ENCODE measurements at regions not wholly inside any gene's neighbourhood (a gene's known extent, or its start where the extent isn't known, plus 50 kb on each side); places are given as distances from the start of the nearest gene placed in this dataset.

DNA sequence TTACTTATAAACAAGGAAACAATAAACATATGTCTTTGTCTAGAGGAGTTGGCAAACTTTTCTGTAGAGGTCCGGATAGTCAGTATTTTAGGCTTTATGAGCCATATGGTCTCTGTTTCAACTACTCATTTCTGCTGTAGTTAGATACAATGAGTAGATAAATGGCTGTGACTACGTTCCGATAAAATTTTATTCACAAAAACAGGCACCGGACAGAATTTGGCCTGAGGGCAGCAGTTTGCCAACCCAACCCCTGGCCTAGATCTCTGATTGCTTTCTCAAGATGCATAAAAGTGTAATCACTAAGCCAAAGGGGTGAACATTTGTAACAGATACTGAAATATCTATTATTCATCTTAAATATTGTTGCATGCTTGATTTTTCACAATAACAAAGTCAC, 123.1 kb upstream of the ESRRG start:
- Mint-ChIP-seq H3K27ac (no peak overlapping the region), H3K4me3 (no peak overlapping the region), H3K36me3 (no peaks in the 10 kb centered on the region), H3K9me3 (ENCODE audit: low read depth) (peaks cover 5% of the 10 kb centered on the region), H3K4me1 (ENCODE audit: low read depth) (no peaks in the 10 kb centered on the region), H3K27me3 (no peaks in the 10 kb centered on the region)

DNA sequence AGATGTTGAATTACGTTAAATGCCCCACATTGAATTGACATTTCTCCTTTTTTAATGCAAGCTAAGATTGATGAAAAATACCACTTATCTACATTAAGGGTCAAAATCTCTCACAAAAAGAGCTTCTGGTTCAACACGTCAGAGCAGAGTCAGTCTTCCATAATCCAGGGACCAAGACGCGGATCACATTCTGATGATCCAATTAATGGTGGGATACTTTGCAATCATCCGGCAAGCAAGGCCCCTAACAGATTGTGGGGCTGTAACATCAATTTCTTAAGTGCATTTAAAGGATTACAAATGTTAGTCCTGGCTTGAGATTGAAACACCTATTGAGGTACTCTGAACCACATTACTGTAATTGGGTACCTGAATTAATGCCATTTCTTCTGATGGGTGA, 120.2 kb upstream of the ESRRG start:
- peaks cover 5% of the 10 kb centered on the region for H3K9me3 Mint-ChIP-seq (ENCODE audit: low read depth)
- no peaks in the 10 kb centered on the region for H3K4me1 Mint-ChIP-seq (ENCODE audit: low read depth)
- no peak overlapping the region for H3K4me3 Mint-ChIP-seq
- no peaks in the 10 kb centered on the region for H3K36me3 Mint-ChIP-seq
- H3K27ac Mint-ChIP-seq, result no peak overlapping the region
- H3K27me3 Mint-ChIP-seq, result no peaks in the 10 kb centered on the region

DNA sequence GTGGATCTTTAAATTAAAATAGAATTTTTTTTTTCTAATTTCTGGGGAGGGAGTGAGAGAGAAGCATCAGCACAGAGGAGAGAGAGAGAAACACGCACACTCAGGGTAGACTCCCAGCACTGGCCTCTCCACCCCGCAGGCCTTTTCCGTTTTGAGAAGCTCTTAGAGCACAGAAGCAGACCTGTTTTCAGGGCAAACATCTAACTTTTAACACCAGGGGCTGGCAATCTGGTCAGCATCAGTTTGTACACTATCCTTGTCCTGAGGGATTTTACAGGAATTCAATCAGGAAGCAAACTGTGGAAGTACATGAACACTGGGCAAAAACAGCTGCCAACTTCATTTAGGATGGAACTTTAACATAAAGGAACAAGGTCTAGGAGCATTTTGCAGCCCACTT, 117.9 kb upstream of the ESRRG start:
- H3K27me3 Mint-ChIP-seq, result no peaks in the 10 kb centered on the region
- no peaks in the 10 kb centered on the region for H3K36me3 Mint-ChIP-seq
- peaks cover 5% of the 10 kb centered on the region for H3K9me3 Mint-ChIP-seq (ENCODE audit: low read depth)
- no peaks in the 10 kb centered on the region for H3K4me1 Mint-ChIP-seq (ENCODE audit: low read depth)
- H3K4me3 Mint-ChIP-seq, result no peak overlapping the region
- no peak overlapping the region for H3K27ac Mint-ChIP-seq

DNA sequence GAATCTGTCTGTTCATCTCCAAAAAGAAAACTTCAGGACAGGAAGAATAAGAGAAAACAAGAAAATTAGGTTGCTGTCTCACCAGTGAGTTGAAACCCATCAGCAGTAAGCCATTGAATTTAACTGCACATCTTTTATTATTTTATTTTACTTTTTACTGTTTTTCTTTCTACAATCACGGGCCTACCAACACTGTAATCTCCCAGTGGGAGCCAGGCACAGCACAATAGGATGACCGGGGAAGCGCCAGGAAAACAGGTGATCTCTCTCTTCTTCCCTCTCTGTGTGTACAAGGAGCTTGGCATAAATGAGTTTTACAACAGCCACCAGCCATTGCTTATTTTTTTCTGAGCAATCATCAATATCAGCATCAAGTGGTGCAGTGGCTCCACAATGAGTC, 113.1 kb upstream of the ESRRG start:
- no peak overlapping the region for H3K4me3 Mint-ChIP-seq
- H3K27me3 Mint-ChIP-seq, result no peaks in the 10 kb centered on the region
- H3K27ac Mint-ChIP-seq, result no peak overlapping the region
- no peaks in the 10 kb centered on the region for H3K9me3 Mint-ChIP-seq (ENCODE audit: low read depth)
- H3K36me3 Mint-ChIP-seq, result no peaks in the 10 kb centered on the region
- H3K4me1 Mint-ChIP-seq (ENCODE audit: low read depth), result no peaks in the 10 kb centered on the region

DNA sequence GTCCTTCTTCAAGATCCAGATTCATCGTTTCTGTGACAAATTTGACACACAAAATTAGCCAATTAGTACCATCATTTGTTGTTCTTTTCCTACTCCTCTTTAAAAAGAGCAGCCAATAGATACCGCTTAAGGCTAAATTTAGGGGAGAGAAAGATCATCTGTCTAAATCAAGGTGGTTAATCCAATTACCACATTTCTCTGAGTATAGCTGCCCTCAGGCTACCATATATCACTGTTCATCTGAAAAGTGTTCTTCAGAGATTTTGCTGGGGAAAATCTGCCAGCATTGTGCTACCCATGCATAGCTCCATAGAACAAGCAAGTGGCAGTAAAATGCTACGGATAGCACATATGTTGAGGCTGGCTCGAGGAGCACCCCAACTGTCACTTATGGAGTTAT, 110.3 kb upstream of the ESRRG start:
- no peaks in the 10 kb centered on the region for H3K27me3 Mint-ChIP-seq
- H3K27ac Mint-ChIP-seq, result no peak overlapping the region
- no peaks in the 10 kb centered on the region for H3K9me3 Mint-ChIP-seq (ENCODE audit: low read depth)
- H3K4me3 Mint-ChIP-seq, result no peak overlapping the region
- H3K4me1 Mint-ChIP-seq (ENCODE audit: low read depth), result no peaks in the 10 kb centered on the region
- no peaks in the 10 kb centered on the region for H3K36me3 Mint-ChIP-seq

DNA sequence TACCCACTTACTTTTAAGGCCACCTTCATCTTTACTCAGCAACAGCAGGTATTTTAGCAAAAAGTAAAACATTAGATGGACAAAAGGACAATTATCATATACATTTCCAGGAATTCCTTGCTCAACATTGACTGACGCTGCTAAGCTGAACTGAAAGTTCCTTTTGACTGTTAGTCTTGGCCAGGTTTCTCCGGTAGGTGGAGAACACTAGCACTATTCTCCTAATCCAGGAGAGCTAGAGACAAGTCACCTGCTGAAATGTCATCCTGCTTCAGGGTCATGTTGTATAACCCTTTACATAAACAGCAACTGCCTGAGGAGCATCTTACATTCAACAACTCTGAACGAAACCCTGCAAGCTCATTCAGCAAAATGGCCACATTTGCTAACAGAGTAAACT, 109.0 kb upstream of the ESRRG start:
- Mint-ChIP-seq H3K9me3 (ENCODE audit: low read depth) (no peaks in the 10 kb centered on the region), H3K36me3 (no peaks in the 10 kb centered on the region), H3K4me1 (ENCODE audit: low read depth) (no peaks in the 10 kb centered on the region), H3K4me3 (no peak overlapping the region), H3K27me3 (no peaks in the 10 kb centered on the region), H3K27ac (no peak overlapping the region)

DNA sequence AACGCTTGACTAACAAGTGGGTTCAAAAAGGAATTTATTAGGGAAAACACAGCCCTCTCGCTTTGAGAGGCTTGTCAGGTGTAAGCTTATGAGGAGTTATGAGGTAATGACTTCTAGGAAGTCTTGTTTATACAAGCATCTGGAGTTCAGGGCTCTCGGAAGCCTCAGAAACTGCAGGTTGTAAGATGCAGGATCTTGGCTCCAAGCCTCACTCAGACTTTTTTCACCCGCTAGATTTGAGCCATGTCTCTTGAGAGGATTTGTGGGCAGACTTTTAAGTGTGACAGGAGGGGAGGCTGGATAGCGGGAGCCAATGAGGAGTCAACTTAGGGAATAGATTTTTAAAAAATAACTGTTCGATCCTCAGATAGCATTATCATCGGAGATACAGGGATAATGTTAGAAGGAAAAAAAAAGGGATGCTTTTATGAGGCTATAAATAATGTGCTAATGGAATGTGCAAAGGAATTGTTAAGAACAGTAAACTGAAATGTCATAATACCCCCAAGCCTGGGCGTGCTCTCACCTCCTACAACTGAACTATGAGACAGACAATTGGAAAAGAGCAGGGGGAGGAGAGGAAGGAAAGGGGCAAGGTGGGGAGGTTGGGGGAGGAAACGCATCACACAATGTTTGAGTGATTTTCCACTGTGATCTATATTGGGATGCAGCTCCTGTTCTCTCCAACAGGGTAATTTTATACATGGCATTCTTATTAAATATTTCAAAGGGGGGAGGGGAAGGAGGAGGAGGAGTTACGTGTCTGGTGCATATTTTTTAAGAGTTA, 107.4 kb upstream of the ESRRG start:
- Mint-ChIP-seq H3K36me3 (no peaks in the 10 kb centered on the region), H3K4me3 (no peak overlapping the region), H3K27me3 (no peaks in the 10 kb centered on the region), H3K9me3 (ENCODE audit: low read depth) (no peaks in the 10 kb centered on the region), H3K27ac (no peak overlapping the region), H3K4me1 (ENCODE audit: low read depth) (no peaks in the 10 kb centered on the region)

DNA sequence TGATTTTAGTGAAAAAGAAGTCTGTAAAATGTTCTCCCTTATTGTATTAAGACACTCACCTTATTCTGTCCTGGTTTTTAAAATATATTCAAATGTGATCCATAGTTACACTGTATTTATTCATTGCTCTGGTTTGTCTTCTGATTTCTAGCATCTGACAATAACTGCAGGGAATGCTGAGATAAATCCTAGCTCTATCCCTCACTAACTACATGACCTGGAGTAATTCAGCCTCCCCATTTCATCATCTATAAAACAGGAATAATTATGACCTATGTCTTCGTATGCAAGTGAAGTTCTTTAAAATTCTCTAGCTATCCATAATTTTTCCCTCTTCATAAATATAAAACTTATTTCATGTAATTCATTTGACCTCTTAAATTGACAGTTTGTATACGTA, 104.0 kb upstream of the ESRRG start:
- H3K4me3 Mint-ChIP-seq, result no peak overlapping the region
- H3K27ac Mint-ChIP-seq, result no peak overlapping the region
- H3K4me1 Mint-ChIP-seq (ENCODE audit: low read depth), result no peaks in the 10 kb centered on the region
- H3K9me3 Mint-ChIP-seq (ENCODE audit: low read depth), result no peaks in the 10 kb centered on the region
- H3K36me3 Mint-ChIP-seq, result no peaks in the 10 kb centered on the region
- no peaks in the 10 kb centered on the region for H3K27me3 Mint-ChIP-seq

DNA sequence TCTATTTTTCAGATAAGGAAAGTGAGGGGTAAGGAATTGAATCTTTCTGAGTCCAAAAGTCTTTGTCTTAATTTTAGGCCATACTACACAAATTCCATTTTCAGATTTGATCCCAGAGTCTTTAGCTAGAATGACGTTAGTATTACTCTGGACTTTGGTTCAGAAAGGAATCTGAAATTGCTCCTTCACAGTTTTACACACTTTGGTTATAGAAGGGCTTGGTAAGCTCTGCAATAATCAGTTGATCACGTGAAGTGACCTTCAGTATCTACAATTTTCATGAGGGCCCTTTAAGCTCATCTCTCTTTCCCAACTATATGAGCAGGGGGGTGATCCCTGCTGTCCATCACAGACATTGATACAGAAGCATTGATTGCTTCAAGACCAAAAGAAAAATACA, 103.4 kb upstream of the ESRRG start:
- Mint-ChIP-seq H3K27me3 (no peaks in the 10 kb centered on the region), H3K27ac (no peak overlapping the region), H3K4me3 (no peak overlapping the region), H3K4me1 (ENCODE audit: low read depth) (no peaks in the 10 kb centered on the region), H3K9me3 (ENCODE audit: low read depth) (no peaks in the 10 kb centered on the region), H3K36me3 (no peaks in the 10 kb centered on the region)

DNA sequence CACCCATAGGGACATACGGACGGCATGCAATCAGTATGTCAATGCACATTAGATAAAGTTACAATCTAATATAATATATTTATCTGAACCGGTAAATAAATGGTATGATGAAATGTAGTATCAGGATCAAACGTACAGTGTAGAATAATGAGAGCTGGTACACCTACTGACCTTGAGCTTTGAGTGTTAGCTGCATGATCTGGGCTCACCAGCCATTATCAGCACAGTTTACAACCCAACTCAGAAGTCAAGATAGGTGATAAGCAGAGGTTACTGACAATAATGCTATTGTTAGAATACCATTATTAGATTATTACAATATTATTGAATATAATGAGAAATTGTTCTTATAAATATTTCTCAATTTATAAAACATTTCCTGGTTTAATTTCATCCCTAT, 103.0 kb upstream of the ESRRG start:
- Mint-ChIP-seq H3K27ac (no peak overlapping the region), H3K27me3 (no peaks in the 10 kb centered on the region), H3K36me3 (no peaks in the 10 kb centered on the region), H3K4me1 (ENCODE audit: low read depth) (no peaks in the 10 kb centered on the region), H3K4me3 (no peak overlapping the region), H3K9me3 (ENCODE audit: low read depth) (no peaks in the 10 kb centered on the region)

DNA sequence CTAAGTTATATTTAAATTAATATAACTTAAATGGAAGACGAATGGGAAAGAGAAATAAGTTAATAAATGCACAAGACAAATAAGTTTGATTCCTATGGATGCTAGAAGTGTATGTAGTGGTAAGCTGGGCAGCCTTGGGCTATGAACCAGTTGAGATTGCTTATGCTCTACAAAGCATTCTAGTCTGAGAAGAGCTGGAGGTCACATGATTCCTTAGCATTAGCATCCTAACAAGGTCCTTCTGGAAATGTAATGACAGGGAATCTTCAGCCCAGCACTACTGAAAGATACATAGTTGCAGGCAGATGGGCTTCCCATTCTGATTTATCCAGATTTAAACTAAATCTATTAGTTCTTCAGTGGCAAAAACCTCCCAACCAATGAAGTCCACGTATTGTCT, 102.3 kb upstream of the ESRRG start:
- no peaks in the 10 kb centered on the region for H3K4me1 Mint-ChIP-seq (ENCODE audit: low read depth)
- no peaks in the 10 kb centered on the region for H3K27me3 Mint-ChIP-seq
- H3K4me3 Mint-ChIP-seq, result no peak overlapping the region
- no peaks in the 10 kb centered on the region for H3K9me3 Mint-ChIP-seq (ENCODE audit: low read depth)
- no peaks in the 10 kb centered on the region for H3K36me3 Mint-ChIP-seq
- no peak overlapping the region for H3K27ac Mint-ChIP-seq

DNA sequence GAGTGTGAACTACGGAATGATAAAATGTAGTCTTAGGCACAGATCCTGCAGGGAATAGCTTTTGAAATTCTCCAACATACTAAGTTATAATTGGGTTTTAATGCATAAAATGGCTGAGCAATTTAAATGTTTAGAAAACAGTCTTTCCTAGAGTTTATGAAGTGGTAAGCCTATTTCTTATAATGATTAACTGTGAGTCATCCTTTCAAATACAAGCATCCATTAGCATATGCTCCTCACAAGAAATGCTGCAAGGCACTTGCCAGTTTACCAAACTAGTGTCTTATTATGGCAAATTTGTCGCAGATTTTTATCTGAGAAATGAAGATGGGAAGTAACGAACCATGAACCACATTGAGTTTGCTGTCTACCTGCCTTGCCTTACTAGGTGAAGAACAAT, 101.3 kb upstream of the ESRRG start:
- no peaks in the 10 kb centered on the region for H3K36me3 Mint-ChIP-seq
- H3K27ac Mint-ChIP-seq, result no peak overlapping the region
- H3K9me3 Mint-ChIP-seq (ENCODE audit: low read depth), result no peaks in the 10 kb centered on the region
- H3K27me3 Mint-ChIP-seq, result no peaks in the 10 kb centered on the region
- no peaks in the 10 kb centered on the region for H3K4me1 Mint-ChIP-seq (ENCODE audit: low read depth)
- no peak overlapping the region for H3K4me3 Mint-ChIP-seq

DNA sequence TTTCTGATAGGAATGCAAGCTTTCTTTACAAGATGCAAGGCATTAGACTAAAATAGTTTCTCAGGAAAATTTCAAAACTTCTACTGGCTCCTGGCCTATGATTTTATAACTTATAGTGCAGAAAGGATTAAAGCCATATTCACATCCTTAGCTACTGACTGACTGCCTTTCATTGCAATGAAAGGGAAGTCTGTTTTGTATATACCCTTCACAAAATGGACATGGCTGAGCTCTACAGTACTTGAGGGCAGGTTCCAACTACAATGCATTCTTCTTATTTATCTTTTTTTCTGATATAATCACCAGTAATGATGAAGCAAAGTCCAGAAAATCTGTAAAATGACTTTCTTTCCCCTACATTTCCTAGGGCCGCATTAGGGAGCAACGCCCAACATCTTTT, 100.5 kb upstream of the ESRRG start:
- no peaks in the 10 kb centered on the region for H3K4me1 Mint-ChIP-seq (ENCODE audit: low read depth)
- no peak overlapping the region for H3K4me3 Mint-ChIP-seq
- no peaks in the 10 kb centered on the region for H3K36me3 Mint-ChIP-seq
- no peaks in the 10 kb centered on the region for H3K27me3 Mint-ChIP-seq
- H3K9me3 Mint-ChIP-seq (ENCODE audit: low read depth), result peaks cover under 1% of the 10 kb centered on the region
- H3K27ac Mint-ChIP-seq, result no peak overlapping the region

DNA sequence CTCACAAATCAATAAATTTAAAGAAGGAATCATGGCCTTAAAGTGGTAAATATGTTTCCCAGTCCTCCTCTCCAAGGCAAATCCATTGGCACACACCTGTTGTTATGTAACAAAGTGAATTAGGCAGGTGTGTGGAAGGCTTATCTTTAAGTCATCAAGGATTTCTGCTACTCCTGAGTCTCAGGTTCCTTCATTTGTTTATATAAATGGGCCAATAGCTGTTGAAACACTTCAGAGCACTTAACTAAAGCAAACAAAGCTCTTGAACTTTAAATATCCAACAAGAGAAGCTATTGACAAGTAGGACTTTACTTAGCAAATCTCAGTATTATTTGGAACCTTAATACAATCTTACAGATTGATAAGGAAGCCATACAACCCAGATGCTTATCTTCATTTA, 99.3 kb upstream of the ESRRG start:
- Mint-ChIP-seq H3K27ac (no peak overlapping the region), H3K9me3 (ENCODE audit: low read depth) (peaks cover 3% of the 10 kb centered on the region), H3K36me3 (no peaks in the 10 kb centered on the region), H3K27me3 (no peaks in the 10 kb centered on the region), H3K4me1 (ENCODE audit: low read depth) (no peaks in the 10 kb centered on the region), H3K4me3 (no peak overlapping the region)

DNA sequence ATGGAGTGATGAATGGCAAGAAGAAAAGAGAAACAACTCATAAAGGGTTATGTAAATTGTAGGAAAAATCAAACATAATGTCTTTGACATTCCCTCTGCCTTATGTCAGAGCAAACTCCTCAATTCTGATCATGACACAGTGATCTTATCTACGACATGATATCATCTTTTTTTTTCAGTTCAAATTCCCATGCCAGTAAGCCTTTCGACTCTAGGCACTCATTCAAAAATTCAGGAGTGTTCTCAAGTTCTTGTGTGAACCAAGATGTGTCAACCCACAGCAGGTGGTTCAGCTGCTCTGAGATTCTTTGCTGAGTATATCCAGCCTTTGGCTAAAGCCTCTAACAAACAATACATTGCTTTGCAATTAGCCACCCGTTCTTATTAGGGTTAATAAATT, 97.1 kb upstream of the ESRRG start:
- H3K4me3 Mint-ChIP-seq, result no peak overlapping the region
- no peaks in the 10 kb centered on the region for H3K27me3 Mint-ChIP-seq
- no peaks in the 10 kb centered on the region for H3K36me3 Mint-ChIP-seq
- peaks cover 3% of the 10 kb centered on the region for H3K9me3 Mint-ChIP-seq (ENCODE audit: low read depth)
- H3K4me1 Mint-ChIP-seq (ENCODE audit: low read depth), result no peaks in the 10 kb centered on the region
- no peak overlapping the region for H3K27ac Mint-ChIP-seq

DNA sequence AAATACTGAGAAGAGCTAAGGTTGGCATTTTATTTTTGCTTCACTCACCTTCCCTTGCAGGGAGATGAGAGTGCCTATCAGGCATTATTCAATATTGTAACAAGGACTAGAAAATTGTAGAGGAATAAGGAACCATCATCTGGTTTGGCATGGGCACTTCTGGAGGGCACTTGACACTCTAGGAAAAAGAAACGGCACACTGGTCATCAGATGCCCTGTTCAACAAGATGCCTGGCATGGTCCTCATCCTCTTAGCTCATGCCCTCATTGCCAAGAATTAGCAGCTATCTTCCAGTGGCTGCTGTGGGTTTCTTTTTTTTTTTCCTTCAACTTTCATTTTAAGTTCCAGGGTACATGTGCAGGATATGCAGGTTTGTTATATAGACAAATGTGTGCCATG, 95.1 kb upstream of the ESRRG start:
- Mint-ChIP-seq H3K27me3 (no peaks in the 10 kb centered on the region), H3K36me3 (no peaks in the 10 kb centered on the region), H3K4me3 (no peak overlapping the region), H3K4me1 (ENCODE audit: low read depth) (no peaks in the 10 kb centered on the region), H3K9me3 (ENCODE audit: low read depth) (peaks cover 3% of the 10 kb centered on the region), H3K27ac (no peak overlapping the region)

Data from activated naive CD8-positive, alpha-beta T cell (primary cell).